ENCODE measurements at regions not wholly inside any gene's neighbourhood (a gene's known extent, or its start where the extent isn't known, plus 50 kb on each side); places are given as distances from the start of the nearest gene placed in this dataset.

- TF ChIP-seq CTCF (IDR thresholded peaks at IDR 0.05) (no peak), POLR2A (IDR thresholded peaks at IDR 0.05) (no peak)
These were observed 156.7 kb upstream of the PLET1 start for GRCh38 chr11:112417339-112417738.
